SK-N-MC (cell line): ENCODE measurements at regions not wholly inside any gene's neighbourhood (a gene's known extent, or its start where the extent isn't known, plus 50 kb on each side); places are given as distances from the start of the nearest gene placed in this dataset.

Experiments
- DNase-seq: peaks from one replicate; pipeline ENCODE4 v3.0.0-alpha.2; 2011; ENCODE audit warnings: low read depth, low spot score
- H3K27ac ChIP-seq: fragments of 200-600 bp; sonication (generic); 2 replicates; pipeline ENCODE4 v1.5.1; 2016; ENCODE audit warnings: mixed run types
- H3K36me3 ChIP-seq: fragments of 200-600 bp; sonication (generic); 2 replicates; pipeline ENCODE4 v1.6.1; 2017; ENCODE audit warnings: antibody characterized with exemption, low read length, mixed read lengths; ENCODE audit not compliant: insufficient read depth
- H3K4me3 ChIP-seq: fragments of 200-600 bp; sonication (generic); 2 replicates; pipeline ENCODE4 v1.5.1; 2016
- H3K9ac ChIP-seq: fragments of 200-600 bp; sonication (generic); 2 replicates; pipeline ENCODE4 v1.8.0; 2017; ENCODE audit warnings: mixed run types, mixed read lengths; ENCODE audit not compliant: insufficient read length
- H3K9me3 ChIP-seq: fragments of 200-600 bp; sonication (generic); 2 replicates; pipeline ENCODE4 v1.6.1; 2017; ENCODE audit warnings: low read depth, mild to moderate bottlenecking, antibody characterized with exemption, low read length, moderate library complexity, mixed read lengths
- EZH2 ChIP-seq: fragments of 200-600 bp; sonication (generic); IDR thresholded peaks from one replicate; pipeline ENCODE4 v1.6.1; 2017; ENCODE audit warnings: antibody characterized with exemption
- FOXP2 ChIP-seq: optimal IDR thresholded peaks from 2 replicates; pipeline ENCODE3; 2011; ENCODE audit warnings: mild to moderate bottlenecking, moderate library complexity; ENCODE audit not compliant: insufficient read depth; ENCODE audit errors: extremely low read length, control extremely low read depth
- POLR2AphosphoS5 ChIP-seq: IDR thresholded peaks from 2 replicates; pipeline ENCODE4 v1.6.1; 2012; ENCODE audit warnings: mild to moderate bottlenecking, low read depth, low read length, borderline replicate concordance

DNA sequence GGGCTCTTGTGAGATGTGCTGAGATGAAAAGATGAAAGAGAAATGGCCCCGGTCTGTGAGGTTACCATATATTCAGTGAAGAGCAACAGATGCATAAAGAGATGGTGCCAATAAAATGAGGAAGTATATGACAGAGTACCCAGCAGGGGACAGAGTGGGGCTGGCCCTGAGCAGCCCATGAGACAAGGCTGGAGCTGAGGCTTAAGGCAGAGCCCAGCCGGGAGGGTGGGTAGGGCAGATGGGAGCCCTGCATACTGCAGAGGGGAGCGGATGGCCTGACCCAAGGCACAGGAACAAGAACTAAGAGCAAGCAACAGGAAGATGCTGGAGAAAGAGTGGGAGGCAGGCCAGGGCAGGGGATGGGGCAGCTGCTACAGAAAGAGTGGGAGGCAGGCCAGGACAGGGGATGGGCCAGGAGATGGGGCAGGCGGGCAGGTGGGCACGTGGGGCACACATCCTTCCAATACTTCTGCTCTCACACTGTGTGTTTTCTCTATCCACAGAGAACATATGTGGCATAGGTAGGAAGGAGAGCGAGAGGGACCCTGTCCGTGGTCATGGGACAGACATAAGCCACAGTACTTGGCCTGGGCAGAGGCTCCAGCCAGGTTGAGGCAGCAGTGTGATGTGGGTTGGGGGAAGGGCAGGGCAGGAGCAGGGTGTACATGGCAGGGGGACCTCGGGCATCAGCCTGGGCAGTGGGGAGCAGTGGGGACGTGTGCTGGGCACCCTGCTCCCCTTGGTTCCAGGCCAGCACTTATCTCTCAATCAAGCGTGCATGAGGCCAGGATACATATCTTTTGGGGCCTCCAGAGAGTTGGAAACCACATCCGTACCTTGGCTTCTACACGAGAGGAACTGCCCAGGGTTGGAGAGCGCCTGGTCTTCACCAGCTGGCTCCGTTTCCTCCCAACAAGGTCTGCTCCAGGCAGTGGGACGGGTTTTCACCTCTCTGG, 91.6 kb upstream of the IKZF1 start:
- H3K9ac ChIP-seq = no peak overlapping the region
- no peaks in the 10 kb centered on the region for H3K9me3 ChIP-seq
- TF ChIP-seq FOXP2 = no peak
- no peak for TF ChIP-seq EZH2
- TF ChIP-seq POLR2AphosphoS5 = no peak
- H3K4me3 ChIP-seq = no peak overlapping the region
- H3K36me3 ChIP-seq = no peaks in the 10 kb centered on the region
- no peak overlapping the region for H3K27ac ChIP-seq
- no peak for DNase-seq

- Histone ChIP-seq H3K9ac (no peak overlapping the region), H3K9me3 (no peaks in the 10 kb centered on the region), H3K4me3 (no peak overlapping the region), H3K36me3 (no peaks in the 10 kb centered on the region), H3K27ac (no peak overlapping the region)
- TF ChIP-seq EZH2 = no peak
- no peak for TF ChIP-seq POLR2AphosphoS5
- no peak for TF ChIP-seq FOXP2
- no peak for DNase-seq
Measured at GRCh38 chr7:50212016-50212325, 92.5 kb upstream of the IKZF1 start.

DNA sequence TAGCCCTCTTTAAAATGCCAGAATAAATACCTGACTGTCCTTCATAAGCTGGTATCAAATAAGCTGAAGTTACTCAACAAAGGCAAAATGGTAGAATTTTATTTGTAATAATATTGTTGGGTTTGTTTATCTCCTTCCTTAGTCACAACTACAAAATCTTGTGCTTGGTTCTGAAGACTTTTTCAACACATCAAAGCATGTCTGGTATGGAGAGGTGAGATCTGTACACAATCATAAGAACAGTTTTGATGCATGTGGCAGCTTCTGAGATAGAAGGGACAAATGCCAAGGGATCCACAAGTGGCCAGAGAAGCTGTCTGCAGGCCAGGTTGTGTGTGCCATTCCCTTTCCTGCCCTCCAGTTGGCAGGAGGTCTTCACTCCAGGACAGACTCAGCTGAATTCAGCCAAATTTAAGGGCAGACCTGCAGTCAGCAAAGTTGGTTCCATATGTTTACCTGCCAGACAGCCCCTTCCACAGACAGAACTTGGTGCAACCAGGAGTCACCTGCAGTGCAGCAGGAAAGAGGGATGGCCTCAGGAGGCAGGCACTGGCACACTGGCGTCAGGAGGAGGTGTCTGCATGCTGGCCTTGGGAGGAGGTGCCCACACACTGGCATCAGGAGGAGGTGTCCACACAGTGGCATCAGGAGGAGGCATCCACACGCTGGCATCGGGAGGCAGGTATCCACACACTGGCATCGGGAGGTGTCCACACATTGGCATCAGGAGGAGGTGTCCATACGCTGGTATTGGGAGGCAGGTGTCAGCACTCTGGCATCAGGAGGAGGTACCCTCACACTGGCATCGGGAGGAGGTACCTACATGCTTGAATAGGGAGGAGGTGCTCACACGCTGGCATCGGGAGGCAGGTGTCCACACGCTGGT, 93.1 kb upstream of the IKZF1 start:
- TF ChIP-seq EZH2 (no peak), POLR2AphosphoS5 (no peak), FOXP2 (no peak)
- H3K4me3 ChIP-seq = no peak overlapping the region
- H3K27ac ChIP-seq = no peak overlapping the region
- H3K9ac ChIP-seq = no peak overlapping the region
- no peak for DNase-seq
- H3K9me3 ChIP-seq = no peaks in the 10 kb centered on the region
- no peaks in the 10 kb centered on the region for H3K36me3 ChIP-seq

GRCh38 chr7:50210706-50211115, 93.8 kb upstream of the IKZF1 start:
- H3K4me3 ChIP-seq = no peak overlapping the region
- H3K27ac ChIP-seq = no peak overlapping the region
- no peak for TF ChIP-seq FOXP2
- TF ChIP-seq EZH2 = no peak
- no peak for TF ChIP-seq POLR2AphosphoS5
- H3K9me3 ChIP-seq = no peaks in the 10 kb centered on the region
- H3K9ac ChIP-seq = no peak overlapping the region
- H3K36me3 ChIP-seq = no peaks in the 10 kb centered on the region
- no peak for DNase-seq

- Histone ChIP-seq H3K36me3 (no peaks in the 10 kb centered on the region), H3K9ac (no peak overlapping the region), H3K4me3 (no peak overlapping the region), H3K9me3 (no peaks in the 10 kb centered on the region), H3K27ac (no peak overlapping the region)
- no peak for DNase-seq
- TF ChIP-seq FOXP2 (no peak), EZH2 (no peak), POLR2AphosphoS5 (no peak)
Measured at GRCh38 chr7:50209461-50210135, 94.9 kb upstream of the IKZF1 start.

- TF ChIP-seq POLR2AphosphoS5 = no peak
- TF ChIP-seq FOXP2 = no peak
- TF ChIP-seq EZH2 = no peak
- no peak for DNase-seq
- H3K9ac ChIP-seq = no peak overlapping the region
- no peaks in the 10 kb centered on the region for H3K9me3 ChIP-seq
- H3K36me3 ChIP-seq = no peaks in the 10 kb centered on the region
- H3K4me3 ChIP-seq = no peak overlapping the region
- H3K27ac ChIP-seq = no peak overlapping the region
Measured at GRCh38 chr7:50208378-50208982, 96.0 kb upstream of the IKZF1 start.

DNA sequence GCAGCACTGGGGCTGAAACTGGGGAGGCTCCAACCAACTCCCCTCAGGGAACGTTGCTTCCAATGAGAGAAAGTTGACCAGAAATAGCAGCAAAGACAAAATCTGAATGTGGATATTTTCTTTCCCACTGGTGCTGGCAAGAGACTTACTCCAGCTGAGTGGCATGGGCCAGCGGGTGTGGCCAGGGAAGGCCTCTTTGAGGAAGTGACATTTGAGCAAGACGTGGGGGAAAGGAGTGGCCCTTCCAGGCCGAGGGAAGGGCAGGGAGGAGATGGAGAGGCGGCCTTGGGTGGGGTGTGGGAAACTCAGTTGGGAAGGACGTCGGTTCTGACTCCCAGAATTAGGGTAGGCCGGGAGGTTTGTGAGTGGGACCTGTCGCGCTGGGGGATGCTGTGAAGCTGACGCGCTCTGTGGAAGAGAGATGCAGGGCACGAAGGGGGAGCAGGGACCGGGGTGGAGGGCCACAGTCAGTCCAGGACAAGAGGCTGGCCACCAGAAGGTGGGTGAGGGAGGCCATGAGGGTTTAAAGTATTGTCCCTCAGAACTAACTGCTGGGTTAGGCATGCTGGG, 96.7 kb upstream of the IKZF1 start:
- H3K4me3 ChIP-seq = no peak overlapping the region
- TF ChIP-seq FOXP2 = no peak
- no peak for TF ChIP-seq POLR2AphosphoS5
- TF ChIP-seq EZH2 = no peak
- no peaks in the 10 kb centered on the region for H3K9me3 ChIP-seq
- H3K9ac ChIP-seq = no peak overlapping the region
- no peak overlapping the region for H3K27ac ChIP-seq
- H3K36me3 ChIP-seq = no peaks in the 10 kb centered on the region
- DNase-seq = no peak
